ENCODE measurements at regions not wholly inside any gene's neighbourhood (a gene's known extent, or its start where the extent isn't known, plus 50 kb on each side); places are given as distances from the start of the nearest gene placed in this dataset.

DNA sequence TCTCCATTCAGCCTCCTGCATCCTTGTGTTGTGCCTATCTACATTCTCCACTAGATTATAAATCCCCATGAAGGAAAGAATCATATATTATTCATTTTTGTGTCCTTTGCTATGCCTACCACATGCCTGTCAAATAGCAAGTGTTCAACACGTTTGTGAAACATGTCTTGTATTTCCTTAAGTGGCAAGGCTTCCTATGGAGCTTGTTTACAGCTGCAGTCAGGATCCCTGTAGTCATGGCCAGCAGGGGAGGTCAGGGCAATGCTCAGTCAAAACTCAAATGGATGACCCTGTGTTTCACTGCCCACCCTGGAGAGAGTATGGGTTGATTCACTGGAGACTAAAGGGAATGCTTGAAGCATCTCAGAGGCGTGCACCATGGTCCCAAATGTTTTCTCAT lies 191.7 kb upstream of the ATP11B start:
- TF ChIP-seq POLR2A (IDR thresholded peaks at IDR 0.05; ENCODE audit: low read depth, low read length) (no peak), POLR2AphosphoS5 (IDR thresholded peaks at IDR 0.05; ENCODE audit: low read depth, low read length) (no peak)
